ENCODE measurements at regions not wholly inside any gene's neighbourhood (a gene's known extent, or its start where the extent isn't known, plus 50 kb on each side); places are given as distances from the start of the nearest gene placed in this dataset.

- TF ChIP-seq EP300 (IDR thresholded peaks at IDR 0.05) (no peak), POLR2AphosphoS5 (IDR thresholded peaks at IDR 0.05) (no peak)
- TF ChIP-seq, protein P1, sequence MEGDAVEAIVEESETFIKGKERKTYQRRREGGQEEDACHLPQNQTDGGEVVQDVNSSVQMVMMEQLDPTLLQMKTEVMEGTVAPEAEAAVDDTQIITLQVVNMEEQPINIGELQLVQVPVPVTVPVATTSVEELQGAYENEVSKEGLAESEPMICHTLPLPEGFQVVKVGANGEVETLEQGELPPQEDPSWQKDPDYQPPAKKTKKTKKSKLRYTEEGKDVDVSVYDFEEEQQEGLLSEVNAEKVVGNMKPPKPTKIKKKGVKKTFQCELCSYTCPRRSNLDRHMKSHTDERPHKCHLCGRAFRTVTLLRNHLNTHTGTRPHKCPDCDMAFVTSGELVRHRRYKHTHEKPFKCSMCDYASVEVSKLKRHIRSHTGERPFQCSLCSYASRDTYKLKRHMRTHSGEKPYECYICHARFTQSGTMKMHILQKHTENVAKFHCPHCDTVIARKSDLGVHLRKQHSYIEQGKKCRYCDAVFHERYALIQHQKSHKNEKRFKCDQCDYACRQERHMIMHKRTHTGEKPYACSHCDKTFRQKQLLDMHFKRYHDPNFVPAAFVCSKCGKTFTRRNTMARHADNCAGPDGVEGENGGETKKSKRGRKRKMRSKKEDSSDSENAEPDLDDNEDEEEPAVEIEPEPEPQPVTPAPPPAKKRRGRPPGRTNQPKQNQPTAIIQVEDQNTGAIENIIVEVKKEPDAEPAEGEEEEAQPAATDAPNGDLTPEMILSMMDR (IDR thresholded peaks at IDR 0.05) = no peak
Observed at GRCh38 chr1:99565606-99566289, 80.2 kb upstream of the PALMD start.

Measured in suprapubic skin (tissue), 4 donors.